ENCODE measurements at regions not wholly inside any gene's neighbourhood (a gene's known extent, or its start where the extent isn't known, plus 50 kb on each side); places are given as distances from the start of the nearest gene placed in this dataset.

DNA sequence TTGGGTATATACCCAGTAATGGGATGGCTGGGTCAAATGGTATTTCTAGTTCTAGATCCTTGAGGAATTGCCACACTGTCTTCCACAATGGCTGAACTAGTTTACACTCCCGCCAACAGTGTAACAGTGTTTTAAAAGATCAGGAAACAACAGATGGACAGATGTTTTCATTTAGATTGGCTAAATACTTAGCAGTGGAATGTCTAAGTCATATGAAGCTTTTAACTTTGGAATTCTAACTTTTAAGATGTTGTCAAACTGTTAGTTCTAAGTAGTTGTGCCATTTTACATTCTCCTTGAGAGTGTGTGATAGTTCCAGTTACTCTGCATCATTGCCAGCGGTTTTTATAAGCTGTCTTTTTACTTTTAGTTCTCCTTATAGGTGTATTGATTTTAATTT is 688.8 kb downstream of the SEMA5A start:
- TF ChIP-seq, protein P1, sequence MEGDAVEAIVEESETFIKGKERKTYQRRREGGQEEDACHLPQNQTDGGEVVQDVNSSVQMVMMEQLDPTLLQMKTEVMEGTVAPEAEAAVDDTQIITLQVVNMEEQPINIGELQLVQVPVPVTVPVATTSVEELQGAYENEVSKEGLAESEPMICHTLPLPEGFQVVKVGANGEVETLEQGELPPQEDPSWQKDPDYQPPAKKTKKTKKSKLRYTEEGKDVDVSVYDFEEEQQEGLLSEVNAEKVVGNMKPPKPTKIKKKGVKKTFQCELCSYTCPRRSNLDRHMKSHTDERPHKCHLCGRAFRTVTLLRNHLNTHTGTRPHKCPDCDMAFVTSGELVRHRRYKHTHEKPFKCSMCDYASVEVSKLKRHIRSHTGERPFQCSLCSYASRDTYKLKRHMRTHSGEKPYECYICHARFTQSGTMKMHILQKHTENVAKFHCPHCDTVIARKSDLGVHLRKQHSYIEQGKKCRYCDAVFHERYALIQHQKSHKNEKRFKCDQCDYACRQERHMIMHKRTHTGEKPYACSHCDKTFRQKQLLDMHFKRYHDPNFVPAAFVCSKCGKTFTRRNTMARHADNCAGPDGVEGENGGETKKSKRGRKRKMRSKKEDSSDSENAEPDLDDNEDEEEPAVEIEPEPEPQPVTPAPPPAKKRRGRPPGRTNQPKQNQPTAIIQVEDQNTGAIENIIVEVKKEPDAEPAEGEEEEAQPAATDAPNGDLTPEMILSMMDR (conservative IDR thresholded peaks at IDR 0.05; ENCODE audit: low read length): no peak
- TF ChIP-seq EZH2phosphoT487 (IDR thresholded peaks at IDR 0.05; ENCODE audit: borderline replicate concordance, low read depth, low read length): no peak
